Cerebellar cortex (tissue), 1 donor: ENCODE measurements at regions not wholly inside any gene's neighbourhood (a gene's known extent, or its start where the extent isn't known, plus 50 kb on each side); places are given as distances from the start of the nearest gene placed in this dataset.
"Not testable (repeated sequence)": the region's sequence is repeated elsewhere in the genome, so short reads cannot be mapped to it uniquely, and the experiment has no call there.

Source experiments
- DNase-seq: peaks from one replicate; pipeline ENCODE4 v3.0.0-alpha.2; 2015; ENCODE audit warnings: low spot score

- DNase-seq: no peak
Measured at GRCh38 chr2:123481406-123481805, 543.7 kb upstream of the CNTNAP5 start.

GRCh38 chr2:123485056-123485455, 540.0 kb upstream of the CNTNAP5 start:
- no peak for DNase-seq

- no peak for DNase-seq
Measured at GRCh38 chr2:123493687-123494086, 531.4 kb upstream of the CNTNAP5 start.

GRCh38 chr2:123495241-123495640, 529.8 kb upstream of the CNTNAP5 start:
- no peak for DNase-seq

GRCh38 chr2:123500346-123500745, 524.7 kb upstream of the CNTNAP5 start:
- DNase-seq: no peak

GRCh38 chr2:123500988-123501387, 524.1 kb upstream of the CNTNAP5 start:
- no peak for DNase-seq

- DNase-seq: no peak
Measured at GRCh38 chr2:123502931-123503330, 522.2 kb upstream of the CNTNAP5 start.

GRCh38 chr2:123512547-123512946, 512.5 kb upstream of the CNTNAP5 start:
- DNase-seq: no peak

- DNase-seq: no peak
Measured at GRCh38 chr2:123513351-123513750, 511.7 kb upstream of the CNTNAP5 start.

- DNase-seq: no peak
Measured at GRCh38 chr2:123514613-123515207, 510.4 kb upstream of the CNTNAP5 start.

- no peak for DNase-seq
Measured at GRCh38 chr2:123518367-123518766, 506.7 kb upstream of the CNTNAP5 start.

- DNase-seq: no peak
Measured at GRCh38 chr2:123521854-123522253, 503.2 kb upstream of the CNTNAP5 start.

- DNase-seq: not testable (repeated sequence)
Measured at GRCh38 chr2:123522498-123522897, 502.6 kb upstream of the CNTNAP5 start.

GRCh38 chr2:123528996-123529707, 495.9 kb upstream of the CNTNAP5 start:
- no peak for DNase-seq

- no peak for DNase-seq
Measured at GRCh38 chr2:123530004-123530403, 495.1 kb upstream of the CNTNAP5 start.

- DNase-seq: no peak
Measured at GRCh38 chr2:123532126-123532525, 493.0 kb upstream of the CNTNAP5 start.

- DNase-seq: no peak
Measured at GRCh38 chr2:123532994-123533393, 492.1 kb upstream of the CNTNAP5 start.

GRCh38 chr2:123540291-123540690, 484.8 kb upstream of the CNTNAP5 start:
- no peak for DNase-seq

- no peak for DNase-seq
Measured at GRCh38 chr2:123546353-123546752, 478.7 kb upstream of the CNTNAP5 start.

GRCh38 chr2:123563515-123563914, 461.6 kb upstream of the CNTNAP5 start:
- no peak for DNase-seq

GRCh38 chr2:123566291-123566946, 458.7 kb upstream of the CNTNAP5 start:
- DNase-seq: no peak

- no peak for DNase-seq
Measured at GRCh38 chr2:123578016-123578415, 447.1 kb upstream of the CNTNAP5 start.

GRCh38 chr2:123596621-123597020, 428.5 kb upstream of the CNTNAP5 start:
- no peak for DNase-seq
